SK-N-SH (cell line): ENCODE measurements at regions not wholly inside any gene's neighbourhood (a gene's known extent, or its start where the extent isn't known, plus 50 kb on each side); places are given as distances from the start of the nearest gene placed in this dataset.

Experiments used
- EZH2phosphoT487 ChIP-seq: fragments of 200-600 bp; sonication (generic); IDR thresholded peaks from 2 replicates; pipeline ENCODE4 v1.6.1; 2017; ENCODE audit warnings: low read depth, mixed run types, mild to moderate bottlenecking, antibody characterized with exemption, moderate library complexity, borderline replicate concordance
- YY1 ChIP-seq: IDR thresholded peaks from 2 replicates; pipeline ENCODE4 v1.4.0; 2012; ENCODE audit warnings: low read depth, mild to moderate bottlenecking
- TF ChIP-seq, protein P1 (sequence below): fragments of 200-600 bp; sonication (generic); IDR thresholded peaks from 2 replicates; pipeline ENCODE4 v1.6.1; 2017; ENCODE audit warnings: antibody characterized with exemption, mild to moderate bottlenecking, moderate library complexity

- TF ChIP-seq, protein P1, sequence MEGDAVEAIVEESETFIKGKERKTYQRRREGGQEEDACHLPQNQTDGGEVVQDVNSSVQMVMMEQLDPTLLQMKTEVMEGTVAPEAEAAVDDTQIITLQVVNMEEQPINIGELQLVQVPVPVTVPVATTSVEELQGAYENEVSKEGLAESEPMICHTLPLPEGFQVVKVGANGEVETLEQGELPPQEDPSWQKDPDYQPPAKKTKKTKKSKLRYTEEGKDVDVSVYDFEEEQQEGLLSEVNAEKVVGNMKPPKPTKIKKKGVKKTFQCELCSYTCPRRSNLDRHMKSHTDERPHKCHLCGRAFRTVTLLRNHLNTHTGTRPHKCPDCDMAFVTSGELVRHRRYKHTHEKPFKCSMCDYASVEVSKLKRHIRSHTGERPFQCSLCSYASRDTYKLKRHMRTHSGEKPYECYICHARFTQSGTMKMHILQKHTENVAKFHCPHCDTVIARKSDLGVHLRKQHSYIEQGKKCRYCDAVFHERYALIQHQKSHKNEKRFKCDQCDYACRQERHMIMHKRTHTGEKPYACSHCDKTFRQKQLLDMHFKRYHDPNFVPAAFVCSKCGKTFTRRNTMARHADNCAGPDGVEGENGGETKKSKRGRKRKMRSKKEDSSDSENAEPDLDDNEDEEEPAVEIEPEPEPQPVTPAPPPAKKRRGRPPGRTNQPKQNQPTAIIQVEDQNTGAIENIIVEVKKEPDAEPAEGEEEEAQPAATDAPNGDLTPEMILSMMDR = no peak
- TF ChIP-seq YY1 (no peak), EZH2phosphoT487 (no peak)
These were observed 182.8 kb upstream of the PHF14 start for GRCh38 chr7:10790910-10791309.
